ENCODE measurements at regions not wholly inside any gene's neighbourhood (a gene's known extent, or its start where the extent isn't known, plus 50 kb on each side); places are given as distances from the start of the nearest gene placed in this dataset.

- TF ChIP-seq CTCF (IDR thresholded peaks at IDR 0.05): no peak
- Mint-ChIP-seq H3K4me1 (ENCODE audit: low read depth) (peaks cover 8% of the 10 kb centered on the region), H3K36me3 (ENCODE audit: low read depth) (no peaks in the 10 kb centered on the region), H3K27ac (no peak overlapping the region), H3K4me3 (no peak overlapping the region), H3K9me3 (no peaks in the 10 kb centered on the region), H3K27me3 (peaks cover 16% of the 10 kb centered on the region)
- intact Hi-C loops (cut with micrococcal nuclease): no loop called here
- DNase-seq: no peak
- no peak for ATAC-seq
- POLR2A ChIA-PET: no interaction called here
- CTCF ChIA-PET: no interaction called here
These were observed 230.2 kb upstream of the DAPK1 start for GRCh38 chr9:87267251-87268070.

- Mint-ChIP-seq H3K27ac (no peak overlapping the region), H3K27me3 (peaks cover 23% of the 10 kb centered on the region), H3K9me3 (no peaks in the 10 kb centered on the region), H3K4me1 (ENCODE audit: low read depth) (peaks cover 8% of the 10 kb centered on the region), H3K36me3 (ENCODE audit: low read depth) (no peaks in the 10 kb centered on the region), H3K4me3 (no peak overlapping the region)
- ChIA-PET POLR2A (no interaction called here), CTCF (no interaction called here)
- no peak for ATAC-seq
- DNase-seq: no peak
- no peak for TF ChIP-seq CTCF (IDR thresholded peaks at IDR 0.05)
- intact Hi-C loops (cut with micrococcal nuclease): no loop called here
These were observed 228.1 kb upstream of the DAPK1 start for GRCh38 chr9:87269296-87270176.

- DNase-seq (no peak), ATAC-seq (no peak)
- Mint-ChIP-seq H3K27me3 (peaks cover 24% of the 10 kb centered on the region), H3K9me3 (no peaks in the 10 kb centered on the region), H3K36me3 (ENCODE audit: low read depth) (no peaks in the 10 kb centered on the region), H3K4me1 (ENCODE audit: low read depth) (peaks cover 10% of the 10 kb centered on the region), H3K4me3 (no peak overlapping the region), H3K27ac (no peak overlapping the region)
- intact Hi-C loops (cut with micrococcal nuclease): no loop called here
- TF ChIP-seq CTCF (IDR thresholded peaks at IDR 0.05): no peak
- POLR2A ChIA-PET: no interaction called here
- CTCF ChIA-PET: no interaction called here
These were observed 227.3 kb upstream of the DAPK1 start for GRCh38 chr9:87270221-87270847.

- no peak for DNase-seq
- H3K27ac Mint-ChIP-seq: no peak overlapping the region
- H3K9me3 Mint-ChIP-seq: no peaks in the 10 kb centered on the region
- H3K27me3 Mint-ChIP-seq: peaks cover 25% of the 10 kb centered on the region
- no peaks in the 10 kb centered on the region for H3K36me3 Mint-ChIP-seq (ENCODE audit: low read depth)
- TF ChIP-seq CTCF (IDR thresholded peaks at IDR 0.05): no peak
- peaks cover 11% of the 10 kb centered on the region for H3K4me1 Mint-ChIP-seq (ENCODE audit: low read depth)
- intact Hi-C loops (cut with micrococcal nuclease): no loop called here
- CTCF ChIA-PET: no interaction called here
- ATAC-seq: no peak
- POLR2A ChIA-PET: no interaction called here
- H3K4me3 Mint-ChIP-seq: no peak overlapping the region
These were observed 226.8 kb upstream of the DAPK1 start for GRCh38 chr9:87270848-87271234.

All from activated CD8-positive, alpha-beta T cell treated with anti-CD3 and anti-CD28 coated beads for 36 hours (primary cell).